Suprapubic skin (tissue), 3 donors: ENCODE measurements at regions not wholly inside any gene's neighbourhood (a gene's known extent, or its start where the extent isn't known, plus 50 kb on each side); places are given as distances from the start of the nearest gene placed in this dataset.

Source experiments
- CTCF ChIP-seq, 2 donors: fragments of 200-600 bp in 1 of 2; fragments of 450-650 bp in 1 of 2; sonication (generic) in 1 of 2; IDR thresholded peaks; one replicate each; pipeline ENCODE4 v1.5.1; 2016 to 2019; ENCODE audit warnings: antibody characterized with exemption in 2 of 2, mild to moderate bottlenecking in 1 of 2, moderate library complexity in 1 of 2
- EP300 ChIP-seq: sonication (generic); formaldehyde crosslinking; IDR thresholded peaks from one replicate; pipeline ENCODE4 v1.6.1; 2017; ENCODE audit warnings: antibody characterized with exemption

- peak in 1 of 2 donors; percentile 16 for TF ChIP-seq CTCF (IDR thresholded peaks at IDR 0.05)
- no peak for TF ChIP-seq EP300
Measured at GRCh38 chr4:125244848-125245450, 69.8 kb upstream of the FAT4 start.
